Coronary artery (tissue), 2 donors: ENCODE measurements at regions not wholly inside any gene's neighbourhood (a gene's known extent, or its start where the extent isn't known, plus 50 kb on each side); places are given as distances from the start of the nearest gene placed in this dataset.

Experiments used
- DNase-seq: peaks from one replicate; pipeline ENCODE4 v3.0.0-alpha.2; 2017; ENCODE audit warnings: low spot score
- H3K27ac ChIP-seq, 2 donors: fragments of 200-600 bp; sonication (generic); one replicate each; pipeline ENCODE4 v1.5.1; 2016 to 2019
- H3K4me3 ChIP-seq: fragments of 200-600 bp; sonication (generic); 2 replicates; pipeline ENCODE4 v1.5.1; 2016; ENCODE audit warnings: mild to moderate bottlenecking, moderate library complexity
- CTCF ChIP-seq: fragments of 200-600 bp; sonication (generic); IDR thresholded peaks from one replicate; pipeline ENCODE4 v1.5.1; 2019; ENCODE audit warnings: antibody characterized with exemption

- DNase-seq, result no peak
- Histone ChIP-seq H3K4me3 (no peak overlapping the region), H3K27ac (no peak overlapping the region)
- no peak for TF ChIP-seq CTCF
Measured at GRCh38 chr17:71316176-71316897, 804.5 kb upstream of the SOX9 start.

- DNase-seq, result no peak
- H3K27ac ChIP-seq, result no peak overlapping the region
- no peak overlapping the region for H3K4me3 ChIP-seq
- no peak for TF ChIP-seq CTCF
Measured at GRCh38 chr17:71320009-71320796, 800.6 kb upstream of the SOX9 start.

GRCh38 chr17:71325117-71325516 lies 795.7 kb upstream of the SOX9 start:
- Histone ChIP-seq H3K4me3 (no peak overlapping the region), H3K27ac (no peak overlapping the region)
- no peak for DNase-seq
- TF ChIP-seq CTCF, result no peak

GRCh38 chr17:71325886-71326285 lies 794.9 kb upstream of the SOX9 start:
- no peak for TF ChIP-seq CTCF
- no peak for DNase-seq
- H3K4me3 ChIP-seq, result no peak overlapping the region
- no peak overlapping the region for H3K27ac ChIP-seq

- no peak for DNase-seq
- H3K4me3 ChIP-seq, result no peak overlapping the region
- no peak for TF ChIP-seq CTCF
- H3K27ac ChIP-seq, result no peak overlapping the region
Measured at GRCh38 chr17:71327376-71328059, 793.3 kb upstream of the SOX9 start.

GRCh38 chr17:71329310-71330098 lies 791.3 kb upstream of the SOX9 start:
- Histone ChIP-seq H3K27ac (no peak overlapping the region), H3K4me3 (no peak overlapping the region)
- DNase-seq, result no peak
- no peak for TF ChIP-seq CTCF
